Naive thymus-derived CD4-positive, alpha-beta T cell (primary cell): ENCODE measurements at regions not wholly inside any gene's neighbourhood (a gene's known extent, or its start where the extent isn't known, plus 50 kb on each side); places are given as distances from the start of the nearest gene placed in this dataset.

ENCODE experiments used
- ATAC-seq: fragments of 150-1000 bp; cut with Tn5 transposase; 2 replicates; pipeline ENCODE4 v1.10.0; 2021; ENCODE audit warnings: mild to moderate bottlenecking, moderate library complexity
- CTCF ChIA-PET: fragments of 350-600 bp; sonication (Branson Sonifier 250); formaldehyde crosslinking; loops from one replicate; lab custom pipeline; 2021; ENCODE audit warnings: antibody characterized with exemption; lab: Charles Lee
- POLR2A ChIA-PET: fragments of 350-600 bp; sonication (Branson Sonifier 250); formaldehyde crosslinking; loops from one replicate; lab custom pipeline; 2021; ENCODE audit warnings: antibody characterized with exemption, inconsistent platforms; lab: Charles Lee
- DNase-seq, 9 donors: peaks; one replicate each; pipeline versions ENCODE4 v3.0.0 to v3.0.0-alpha.2; 2020 to 2022; ENCODE audit warnings: mixed read lengths in 1 of 9
- H3K27ac ChIP-seq: one replicate; pipeline ENCODE4 v1.7.0; 2013; ENCODE audit warnings: mild to moderate bottlenecking, low read depth, low read length, moderate library complexity
- H3K27me3 ChIP-seq, 2 donors: one replicate each; pipeline ENCODE4 v1.7.0; 2013; ENCODE audit warnings: low read length in 2 of 2, mild to moderate bottlenecking in 2 of 2, moderate library complexity in 2 of 2; ENCODE audit not compliant: control insufficient read depth in 2 of 2, insufficient read depth in 2 of 2
- H3K36me3 ChIP-seq, 3 experiments: 1 replicate in 2 of 3; 2 replicates in 1 of 3; pipeline ENCODE4 v1.7.0; 2013; ENCODE audit warnings: low read length in 3 of 3, mild to moderate bottlenecking in 3 of 3, moderate library complexity in 1 of 3; ENCODE audit not compliant: insufficient read depth in 3 of 3, control insufficient read depth in 2 of 3
- H3K4me1 ChIP-seq, 2 donors: one replicate each; pipeline ENCODE4 v1.7.0; 2013; ENCODE audit warnings: low read length in 2 of 2, mild to moderate bottlenecking in 2 of 2, moderate library complexity in 1 of 2; ENCODE audit not compliant: control insufficient read depth in 2 of 2, insufficient read depth in 2 of 2
- H3K4me3 ChIP-seq: 2 replicates; pipeline ENCODE4 v1.7.0; 2013; ENCODE audit warnings: mild to moderate bottlenecking, low read length
- H3K9me3 ChIP-seq, 3 experiments: 1 replicate in 2 of 3; 2 replicates in 1 of 3; pipeline ENCODE4 v1.7.0; 2013; ENCODE audit warnings: low read length in 3 of 3; ENCODE audit not compliant: control insufficient read depth in 2 of 3
- H3K27ac Mint-ChIP-seq, 9 donors: one replicate each; pipeline ENCODE4 v1.8.0; 2020 to 2022; ENCODE audit warnings: mixed read lengths in 9 of 9, mild to moderate bottlenecking in 8 of 9, moderate library complexity in 5 of 9, inconsistent platforms in 2 of 9
- H3K27me3 Mint-ChIP-seq, 5 donors: one replicate each; pipeline ENCODE4 v1.8.0; 2021 to 2022; ENCODE audit warnings: mixed read lengths in 5 of 5, mild to moderate bottlenecking in 1 of 5
- H3K36me3 Mint-ChIP-seq, 5 donors: one replicate each; pipeline ENCODE4 v1.8.0; 2020 to 2022; ENCODE audit warnings: mixed read lengths in 5 of 5, mild to moderate bottlenecking in 3 of 5, inconsistent platforms in 1 of 5
- H3K4me1 Mint-ChIP-seq, 7 donors: one replicate each; pipeline ENCODE4 v1.8.0; 2020 to 2022; ENCODE audit warnings: mixed read lengths in 7 of 7, mild to moderate bottlenecking in 3 of 7, inconsistent platforms in 1 of 7
- H3K4me3 Mint-ChIP-seq, 10 donors: one replicate each; pipeline ENCODE4 v1.8.0; 2020 to 2022; ENCODE audit warnings: mild to moderate bottlenecking in 10 of 10, mixed read lengths in 10 of 10, moderate library complexity in 6 of 10, inconsistent platforms in 2 of 10
- H3K9me3 Mint-ChIP-seq, 11 donors: one replicate each; pipeline ENCODE4 v1.8.0; 2020 to 2022; ENCODE audit warnings: mixed read lengths in 11 of 11, mild to moderate bottlenecking in 4 of 11, inconsistent platforms in 1 of 11, moderate library complexity in 1 of 11
- intact Hi-C, 2 donors: fragments of 100-400 bp; cut with micrococcal nuclease; formaldehyde crosslinking; loops; one replicate each; pipeline ENCODE4 v1.15.1; 2023

DNA sequence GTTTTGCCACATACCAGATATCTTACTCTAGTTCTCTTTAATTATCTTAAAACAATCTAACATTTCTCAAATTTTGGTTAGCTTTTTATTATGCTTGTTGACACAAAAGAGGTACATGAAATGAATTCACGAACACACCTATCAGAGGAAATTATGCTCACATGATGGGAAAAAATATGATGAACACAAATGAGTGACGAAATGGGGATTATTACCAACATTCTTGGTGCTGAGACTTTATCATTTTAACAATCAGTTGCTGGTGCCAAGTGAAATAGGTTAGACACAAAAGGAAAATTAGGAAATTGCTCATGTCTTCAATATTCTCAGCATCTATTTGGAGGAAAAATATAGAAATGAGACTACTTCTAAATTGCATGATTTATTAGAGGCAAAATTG, 944.7 kb upstream of the NRXN1 start:
- H3K27me3 ChIP-seq = no peaks in the 10 kb centered on the region
- ChIA-PET CTCF (no interaction called here), POLR2A (no interaction called here)
- no peak overlapping the region for H3K27ac ChIP-seq
- ATAC-seq = no peak
- no peak for DNase-seq
- H3K4me3 Mint-ChIP-seq = no peak overlapping the region
- H3K27ac Mint-ChIP-seq = no peak overlapping the region
- no peaks in the 10 kb centered on the region for H3K4me1 ChIP-seq
- peaks cover 0 to 27% (median 6%) of the 10 kb centered on the region in 11 donors for H3K9me3 Mint-ChIP-seq
- H3K4me1 Mint-ChIP-seq = no peaks in the 10 kb centered on the region
- H3K36me3 Mint-ChIP-seq = no peaks in the 10 kb centered on the region
- H3K36me3 ChIP-seq = no peaks in the 10 kb centered on the region
- no peaks in the 10 kb centered on the region for H3K27me3 Mint-ChIP-seq
- H3K4me3 ChIP-seq = no peak overlapping the region
- intact Hi-C loops = no loop called here
- no peaks in the 10 kb centered on the region for H3K9me3 ChIP-seq

- Mint-ChIP-seq H3K4me1 (no peaks in the 10 kb centered on the region), H3K9me3 (peaks cover 0 to 27% (median 9%) of the 10 kb centered on the region in 11 donors), H3K4me3 (no peak overlapping the region), H3K27ac (no peak overlapping the region), H3K36me3 (no peaks in the 10 kb centered on the region), H3K27me3 (no peaks in the 10 kb centered on the region)
- H3K27me3 ChIP-seq = no peaks in the 10 kb centered on the region
- POLR2A ChIA-PET = no interaction called here
- no peak overlapping the region for H3K4me3 ChIP-seq
- intact Hi-C loops = no loop called here
- H3K36me3 ChIP-seq = no peaks in the 10 kb centered on the region
- ATAC-seq = no peak
- no peak overlapping the region for H3K27ac ChIP-seq
- H3K4me1 ChIP-seq = no peaks in the 10 kb centered on the region
- no peaks in the 10 kb centered on the region for H3K9me3 ChIP-seq
- CTCF ChIA-PET = no interaction called here
- no peak for DNase-seq
These were observed 939.2 kb upstream of the NRXN1 start for GRCh38 chr2:51971136-51971535.

GRCh38 chr2:51969347-51969746, 937.4 kb upstream of the NRXN1 start:
- Histone ChIP-seq H3K9me3 (no peaks in the 10 kb centered on the region), H3K4me3 (no peak overlapping the region), H3K27me3 (no peaks in the 10 kb centered on the region), H3K27ac (no peak overlapping the region), H3K4me1 (no peaks in the 10 kb centered on the region), H3K36me3 (no peaks in the 10 kb centered on the region)
- Mint-ChIP-seq H3K27ac (no peak overlapping the region), H3K36me3 (no peaks in the 10 kb centered on the region), H3K4me1 (no peaks in the 10 kb centered on the region), H3K9me3 (peaks cover 0 to 33% (median 10%) of the 10 kb centered on the region in 11 donors), H3K27me3 (no peaks in the 10 kb centered on the region), H3K4me3 (no peak overlapping the region)
- no peak for ATAC-seq
- DNase-seq = no peak
- ChIA-PET CTCF (interaction anchor here (0.7 kb wide), 1 partner anchor 1168 kb away, joined by 4 read pairs; no protein-coding TSS in a partner anchor), POLR2A (no interaction called here)
- intact Hi-C loops = no loop called here

- Histone ChIP-seq H3K27ac (no peak overlapping the region), H3K4me1 (no peaks in the 10 kb centered on the region), H3K9me3 (no peaks in the 10 kb centered on the region), H3K27me3 (no peaks in the 10 kb centered on the region), H3K4me3 (no peak overlapping the region), H3K36me3 (no peaks in the 10 kb centered on the region)
- Mint-ChIP-seq H3K27me3 (no peaks in the 10 kb centered on the region), H3K36me3 (no peaks in the 10 kb centered on the region), H3K9me3 (peaks cover 0 to 23% (median 3%) of the 10 kb centered on the region in 11 donors), H3K4me1 (no peaks in the 10 kb centered on the region), H3K27ac (no peak overlapping the region), H3K4me3 (no peak overlapping the region)
- ATAC-seq = no peak
- intact Hi-C loops = no loop called here
- ChIA-PET CTCF (no interaction called here), POLR2A (no interaction called here)
- no peak for DNase-seq
These were observed 929.0 kb upstream of the NRXN1 start for GRCh38 chr2:51960841-51961335.

DNA sequence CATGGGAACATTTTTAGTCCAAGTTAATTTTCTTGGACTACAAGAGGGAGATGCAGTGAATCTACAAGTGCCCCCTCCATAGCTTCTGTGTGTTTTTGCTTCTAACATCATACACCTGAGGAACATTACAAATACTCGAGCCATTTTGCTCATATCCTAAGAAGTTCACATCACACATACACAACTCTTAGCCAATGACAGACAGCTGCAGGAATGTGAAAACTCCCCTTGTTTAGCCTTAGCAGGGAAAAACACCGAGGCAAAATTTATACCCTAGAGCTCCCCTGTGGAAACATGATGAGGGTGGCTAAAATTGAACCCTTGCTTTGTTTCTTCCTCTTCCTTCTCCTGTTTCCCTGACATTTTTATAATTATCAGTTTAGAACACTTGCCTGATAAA, 928.3 kb upstream of the NRXN1 start:
- H3K36me3 ChIP-seq = no peaks in the 10 kb centered on the region
- POLR2A ChIA-PET = no interaction called here
- H3K4me1 Mint-ChIP-seq = no peaks in the 10 kb centered on the region
- no peaks in the 10 kb centered on the region for H3K27me3 ChIP-seq
- no peaks in the 10 kb centered on the region for H3K27me3 Mint-ChIP-seq
- H3K27ac Mint-ChIP-seq = no peak overlapping the region
- intact Hi-C loops = no loop called here
- H3K9me3 ChIP-seq = no peaks in the 10 kb centered on the region
- DNase-seq = no peak
- peaks cover 0 to 20% (median 4%) of the 10 kb centered on the region in 11 donors for H3K9me3 Mint-ChIP-seq
- CTCF ChIA-PET = no interaction called here
- no peaks in the 10 kb centered on the region for H3K36me3 Mint-ChIP-seq
- H3K27ac ChIP-seq = no peak overlapping the region
- ATAC-seq = no peak
- no peak overlapping the region for H3K4me3 ChIP-seq
- H3K4me1 ChIP-seq = no peaks in the 10 kb centered on the region
- no peak overlapping the region for H3K4me3 Mint-ChIP-seq

GRCh38 chr2:51959696-51960095, 927.8 kb upstream of the NRXN1 start:
- DNase-seq (no peak), ATAC-seq (no peak)
- Mint-ChIP-seq H3K4me3 (no peak overlapping the region), H3K9me3 (peaks cover 0 to 19% (median 4%) of the 10 kb centered on the region in 11 donors), H3K27me3 (no peaks in the 10 kb centered on the region), H3K27ac (no peak overlapping the region), H3K36me3 (no peaks in the 10 kb centered on the region), H3K4me1 (no peaks in the 10 kb centered on the region)
- no peaks in the 10 kb centered on the region for H3K36me3 ChIP-seq
- intact Hi-C loops = no loop called here
- no peaks in the 10 kb centered on the region for H3K4me1 ChIP-seq
- no peak overlapping the region for H3K4me3 ChIP-seq
- ChIA-PET POLR2A (no interaction called here), CTCF (no interaction called here)
- H3K9me3 ChIP-seq = no peaks in the 10 kb centered on the region
- H3K27ac ChIP-seq = no peak overlapping the region
- no peaks in the 10 kb centered on the region for H3K27me3 ChIP-seq

DNA sequence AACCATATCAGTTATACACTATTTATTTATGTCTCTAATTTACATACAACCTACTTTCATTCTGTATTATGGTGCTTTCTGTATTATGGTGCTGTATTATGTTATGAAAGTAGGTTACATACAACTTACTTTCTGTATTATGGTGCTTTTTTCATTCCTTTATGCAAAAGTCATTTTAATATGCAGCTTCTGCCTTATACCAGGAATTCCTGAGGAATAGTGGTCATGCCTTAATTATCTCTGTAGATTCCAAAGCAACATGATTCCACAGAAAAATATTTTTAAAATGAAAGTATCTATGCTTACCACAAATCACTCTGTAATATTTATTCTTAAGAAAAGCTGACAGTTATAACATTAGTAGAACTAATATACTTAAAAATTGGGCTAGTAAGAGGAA, 922.0 kb upstream of the NRXN1 start:
- intact Hi-C loops = no loop called here
- Histone ChIP-seq H3K36me3 (no peaks in the 10 kb centered on the region), H3K27ac (no peak overlapping the region), H3K4me3 (no peak overlapping the region), H3K4me1 (no peaks in the 10 kb centered on the region), H3K27me3 (no peaks in the 10 kb centered on the region), H3K9me3 (peaks cover 0 to 20% (median 0%) of the 10 kb centered on the region in 3 experiments)
- Mint-ChIP-seq H3K4me1 (no peaks in the 10 kb centered on the region), H3K9me3 (peaks cover 0 to 30% (median 15%) of the 10 kb centered on the region in 11 donors), H3K27ac (no peak overlapping the region), H3K4me3 (no peak overlapping the region), H3K36me3 (no peaks in the 10 kb centered on the region), H3K27me3 (no peaks in the 10 kb centered on the region)
- no peak for ATAC-seq
- DNase-seq = no peak
- ChIA-PET CTCF (no interaction called here), POLR2A (no interaction called here)
